OCI-LY3 (cell line): ENCODE measurements at regions not wholly inside any gene's neighbourhood (a gene's known extent, or its start where the extent isn't known, plus 50 kb on each side); places are given as distances from the start of the nearest gene placed in this dataset.

Experiments
- H2AFZ ChIP-seq: fragments of 200-600, 300-600 bp; shearing (Covaris generic); 2 replicates; pipeline ENCODE4 v1.6.0; 2014; ENCODE audit warnings: antibody characterized with exemption, low read depth, low read length
- H3K27ac ChIP-seq: fragments of 200-600, 300-600 bp; sonication (generic); 2 replicates; pipeline ENCODE4 v1.5.1; 2014; ENCODE audit warnings: mild to moderate bottlenecking, low read length, moderate library complexity, mixed read lengths
- H3K27me3 ChIP-seq: fragments of 200-600, 300-600 bp; sonication (generic); 2 replicates; pipeline ENCODE4 v1.6.1; 2014; ENCODE audit warnings: low read depth, low read length, mixed read lengths
- H3K36me3 ChIP-seq: fragments of 200-600, 300-600 bp; sonication (generic); replicated peaks from 2 replicates; pipeline ENCODE3; 2014; ENCODE audit warnings: low read depth, low read length, mixed read lengths
- H3K4me1 ChIP-seq: fragments of 300-600, 200-600 bp; sonication (generic); 2 replicates; pipeline ENCODE4 v1.6.1; 2014; ENCODE audit warnings: low read length, mixed read lengths
- H3K4me2 ChIP-seq: fragments of 200-600, 300-600 bp; sonication (generic); 2 replicates; pipeline ENCODE4 v1.6.1; 2014; ENCODE audit warnings: low read length, mixed read lengths
- H3K4me3 ChIP-seq: fragments of 300-600, 200-600 bp; sonication (generic); 2 replicates; pipeline ENCODE4 v1.5.1; 2014; ENCODE audit warnings: antibody characterized with exemption, mild to moderate bottlenecking, low read length, moderate library complexity
- H3K79me2 ChIP-seq: fragments of 300-600, 200-600 bp; shearing (Covaris generic); 2 replicates; pipeline ENCODE4 v1.6.1; 2014; ENCODE audit warnings: mild to moderate bottlenecking, low read length, mixed read lengths
- H3K9ac ChIP-seq: fragments of 300-600, 200-600 bp; shearing (Covaris generic); 2 replicates; pipeline ENCODE4 v1.6.0; 2014; ENCODE audit warnings: mild to moderate bottlenecking, low read length, moderate library complexity
- H3K9me3 ChIP-seq: fragments of 200-600, 300-600 bp; shearing (Covaris generic); 2 replicates; pipeline ENCODE4 v1.6.1; 2014; ENCODE audit warnings: low read length, mixed read lengths; ENCODE audit not compliant: insufficient read depth
- H4K20me1 ChIP-seq: fragments of 200-600, 300-600 bp; sonication (generic); 2 replicates; pipeline ENCODE4 v1.6.1; 2016; ENCODE audit warnings: low read length, mixed read lengths; ENCODE audit not compliant: insufficient read depth
- CTCF ChIP-seq: fragments of 200-600, 300-600 bp; sonication (generic); IDR thresholded peaks from 2 replicates; pipeline ENCODE4 v1.5.1; 2014; ENCODE audit warnings: antibody characterized with exemption, low read length, low read depth
- EZH2phosphoT487 ChIP-seq: fragments of 200-600 bp; shearing (Covaris generic); IDR thresholded peaks from 2 replicates; pipeline ENCODE4 v1.6.1; 2018; ENCODE audit warnings: antibody characterized with exemption, mixed run types, low read depth

- Histone ChIP-seq H3K9me3 (no peaks in the 10 kb centered on the region), H3K36me3 (no peaks in the 10 kb centered on the region), H3K27ac (no peak overlapping the region), H3K9ac (no peak overlapping the region), H4K20me1 (no peaks in the 10 kb centered on the region), H3K4me2 (no peak overlapping the region), H3K79me2 (no peaks in the 10 kb centered on the region), H3K27me3 (no peaks in the 10 kb centered on the region), H3K4me3 (no peak overlapping the region), H2AFZ (no peak overlapping the region), H3K4me1 (no peaks in the 10 kb centered on the region)
- no peak for TF ChIP-seq EZH2phosphoT487
- no peak for TF ChIP-seq CTCF
Observed at GRCh38 chr18:6633310-6633709, 96.2 kb upstream of the ARHGAP28 start.

GRCh38 chr18:6636091-6636490 is 93.4 kb upstream of the ARHGAP28 start:
- Histone ChIP-seq H3K4me2 (no peak overlapping the region), H3K27ac (no peak overlapping the region), H3K4me1 (no peaks in the 10 kb centered on the region), H4K20me1 (no peaks in the 10 kb centered on the region), H3K4me3 (no peak overlapping the region), H3K36me3 (no peaks in the 10 kb centered on the region), H3K9me3 (no peaks in the 10 kb centered on the region), H3K79me2 (no peaks in the 10 kb centered on the region), H2AFZ (no peak overlapping the region), H3K27me3 (no peaks in the 10 kb centered on the region), H3K9ac (no peak overlapping the region)
- TF ChIP-seq CTCF (no peak), EZH2phosphoT487 (no peak)

GRCh38 chr18:6638447-6638846 is 91.1 kb upstream of the ARHGAP28 start:
- TF ChIP-seq CTCF (no peak), EZH2phosphoT487 (no peak)
- Histone ChIP-seq H3K4me3 (no peak overlapping the region), H3K9ac (no peak overlapping the region), H3K27me3 (no peaks in the 10 kb centered on the region), H3K4me2 (no peak overlapping the region), H3K9me3 (no peaks in the 10 kb centered on the region), H2AFZ (no peak overlapping the region), H3K79me2 (no peaks in the 10 kb centered on the region), H3K27ac (no peak overlapping the region), H3K4me1 (no peaks in the 10 kb centered on the region), H3K36me3 (no peaks in the 10 kb centered on the region), H4K20me1 (no peaks in the 10 kb centered on the region)

- Histone ChIP-seq H3K27ac (no peak overlapping the region), H3K4me1 (no peaks in the 10 kb centered on the region), H3K9ac (no peak overlapping the region), H2AFZ (no peak overlapping the region), H3K79me2 (no peaks in the 10 kb centered on the region), H4K20me1 (no peaks in the 10 kb centered on the region), H3K4me2 (no peak overlapping the region), H3K27me3 (no peaks in the 10 kb centered on the region), H3K36me3 (no peaks in the 10 kb centered on the region), H3K9me3 (no peaks in the 10 kb centered on the region), H3K4me3 (no peak overlapping the region)
- TF ChIP-seq EZH2phosphoT487 (no peak), CTCF (no peak)
Observed at GRCh38 chr18:6639305-6639704, 90.2 kb upstream of the ARHGAP28 start.
